GOT3 (cell line): ENCODE measurements at regions not wholly inside any gene's neighbourhood (a gene's known extent, or its start where the extent isn't known, plus 50 kb on each side); places are given as distances from the start of the nearest gene placed in this dataset.
"Not testable (repeated sequence)": the region's sequence is repeated elsewhere in the genome, so short reads cannot be mapped to it uniquely, and the experiment has no call there.

ENCODE experiments used
- DNase-seq: peaks from one replicate; lab custom pipeline; 2025; ENCODE audit warnings: mixed read lengths; lab: John Stamatoyannopoulos, UW

DNA sequence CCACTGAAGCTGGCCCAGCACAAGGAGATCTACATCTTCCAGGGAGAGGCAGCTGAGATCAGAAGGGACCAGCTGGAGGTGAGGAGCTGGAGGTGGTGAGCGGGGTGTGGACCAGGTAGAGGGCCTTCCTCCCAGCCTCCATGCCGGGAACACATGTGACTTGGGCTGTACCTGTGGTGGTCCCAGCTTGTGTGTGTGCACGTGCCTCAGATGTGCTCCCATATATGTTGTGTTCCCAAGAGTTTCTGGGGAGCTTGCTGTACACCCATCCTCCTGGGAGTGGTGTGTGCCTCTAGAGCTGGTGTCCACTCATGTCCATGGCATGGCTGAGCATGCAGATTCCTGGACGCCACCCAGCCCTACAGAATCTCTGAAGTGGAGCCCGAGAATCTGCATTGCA lies 183.7 kb upstream of the AKAP13 start:
- DNase-seq = not testable (repeated sequence)

DNA sequence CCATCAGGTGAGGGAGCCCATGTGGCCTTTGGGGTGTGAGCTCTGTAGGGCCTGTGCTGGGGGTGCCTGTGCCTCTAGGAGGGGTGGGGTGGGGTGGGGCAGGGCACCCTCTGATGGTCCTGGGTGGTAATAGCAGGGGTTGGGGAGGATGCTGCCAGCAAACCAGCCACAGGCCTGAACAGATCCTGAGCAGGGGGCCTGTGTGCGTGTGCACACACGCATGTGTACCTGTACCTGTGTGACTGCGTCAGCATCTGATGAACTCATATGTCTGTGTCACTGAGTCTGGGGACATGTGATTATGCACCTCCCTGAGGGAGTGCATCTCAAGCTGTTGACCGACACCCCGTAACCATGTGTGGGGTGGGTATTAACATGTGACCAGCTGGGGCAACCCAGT lies 182.8 kb upstream of the AKAP13 start:
- DNase-seq = not testable (repeated sequence)

DNA sequence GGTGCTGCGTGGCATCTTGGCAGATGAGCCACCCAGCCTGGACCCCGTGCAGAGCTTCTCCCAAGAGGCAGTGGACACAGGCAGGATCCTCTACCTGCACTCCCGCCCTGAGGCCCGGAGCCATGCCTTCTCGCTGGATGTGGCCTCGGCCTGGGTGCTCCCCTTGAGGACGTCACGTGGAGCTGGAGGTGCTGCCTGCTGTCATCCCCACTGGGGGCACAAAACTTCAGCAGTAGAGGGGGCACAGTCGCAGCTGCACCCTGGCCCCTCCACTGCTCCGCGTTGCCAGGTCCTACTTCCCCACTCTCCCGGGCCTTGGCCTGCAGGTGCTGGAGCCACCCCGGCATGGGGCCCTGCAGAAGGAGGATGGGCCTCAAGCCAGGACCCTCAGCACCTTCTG lies 182.0 kb upstream of the AKAP13 start:
- not testable (repeated sequence) for DNase-seq

DNA sequence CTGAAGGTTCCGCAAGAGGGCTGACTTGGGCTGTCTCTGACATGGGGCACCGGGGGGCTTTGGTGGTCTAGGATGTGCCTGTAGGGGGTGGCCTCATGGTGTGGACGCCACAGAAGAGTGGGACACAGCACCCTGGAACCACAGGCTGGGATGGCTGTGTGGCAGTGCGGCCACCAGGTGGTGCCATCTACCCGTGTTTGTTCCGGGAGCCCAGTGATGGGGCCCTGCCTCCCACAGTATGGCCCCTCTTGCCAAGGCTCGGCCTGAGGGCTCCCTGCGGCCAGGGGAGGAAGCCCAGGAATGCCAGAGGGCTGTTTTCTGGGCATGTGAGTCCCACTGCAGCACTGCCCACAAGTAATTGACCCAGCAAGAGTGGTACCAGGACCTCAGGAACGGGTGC lies 180.2 kb upstream of the AKAP13 start:
- not testable (repeated sequence) for DNase-seq

DNA sequence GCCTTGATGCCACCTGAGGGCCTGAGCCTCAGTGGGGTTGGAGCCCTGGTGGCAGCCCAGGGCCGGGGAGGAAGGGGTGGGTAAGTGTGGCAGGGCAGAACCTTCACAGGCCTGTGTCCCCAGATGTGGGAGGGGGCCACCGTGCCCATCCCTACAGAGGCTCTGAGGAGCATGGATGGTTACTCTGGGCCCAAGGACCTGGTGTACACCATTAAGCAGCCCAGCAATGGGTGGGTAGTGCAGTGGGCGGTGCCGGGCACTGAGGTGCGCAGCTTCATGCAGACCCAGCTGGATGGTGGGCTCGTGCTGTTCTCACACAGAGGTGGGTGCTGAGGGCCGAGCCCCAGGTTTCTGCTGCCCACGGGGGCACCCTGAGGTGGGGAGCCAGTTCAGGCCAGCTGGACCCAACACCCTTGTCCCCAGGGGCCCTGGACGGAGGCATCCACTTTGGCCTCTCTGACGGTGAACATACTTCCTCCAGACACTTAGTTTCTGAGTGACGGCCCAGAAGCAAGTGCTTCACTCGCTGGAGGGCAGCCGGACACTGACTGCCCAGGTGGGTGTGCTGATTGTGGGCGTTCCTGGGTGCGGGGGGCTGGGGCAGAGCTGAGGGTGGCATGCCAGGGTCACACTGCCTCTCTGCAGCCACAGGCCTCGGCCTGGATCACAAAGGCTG lies 179.1 kb upstream of the AKAP13 start:
- not testable (repeated sequence) for DNase-seq

DNA sequence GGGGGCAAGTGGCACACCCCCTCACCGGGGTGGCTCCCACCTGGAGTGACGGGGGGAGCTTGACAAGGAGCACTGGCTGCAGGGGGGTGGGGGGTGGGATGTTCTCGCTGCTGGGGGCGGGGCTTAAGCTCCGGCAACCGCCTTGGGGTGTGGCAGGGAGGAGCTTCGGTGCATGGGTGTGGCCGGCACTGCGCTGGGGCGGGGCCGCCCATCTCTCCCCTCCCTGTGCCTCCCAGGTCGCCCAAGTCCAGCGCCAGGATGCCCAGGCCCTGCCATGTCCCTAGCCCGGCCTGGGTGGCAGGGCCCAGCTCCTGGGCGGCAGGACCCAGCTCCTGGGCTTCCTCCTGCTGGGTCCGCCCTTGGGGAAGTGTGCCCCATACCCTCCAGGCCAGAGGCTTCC lies 175.9 kb upstream of the AKAP13 start:
- not testable (repeated sequence) for DNase-seq

DNA sequence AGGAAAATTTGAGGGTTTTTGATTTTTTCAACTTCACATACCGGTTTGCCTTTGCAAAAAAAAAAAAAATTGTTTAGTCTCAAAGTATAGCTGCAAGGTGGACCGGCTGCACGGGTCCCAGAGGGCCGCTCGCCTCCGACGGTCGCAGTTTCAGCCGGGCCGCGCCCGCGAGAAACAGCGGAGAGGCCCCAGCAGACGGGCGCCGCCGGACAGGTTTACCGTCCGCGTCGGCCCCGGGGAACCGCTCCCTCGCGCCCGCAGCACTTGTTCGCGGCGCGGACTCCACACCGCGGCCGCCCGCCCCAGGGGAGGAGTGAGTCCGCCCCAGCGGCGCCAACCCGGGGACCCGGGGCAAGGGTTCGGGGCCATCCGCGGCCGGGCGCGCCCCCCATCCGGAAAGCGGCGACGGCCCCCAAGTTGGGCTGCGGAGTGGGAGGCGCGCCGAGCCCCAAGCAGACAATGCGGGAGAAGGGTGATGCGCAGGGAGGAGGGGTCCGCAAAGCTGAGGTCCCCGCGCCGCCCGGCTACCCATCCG lies 146.5 kb upstream of the AKAP13 start:
- DNase-seq = not testable (repeated sequence)

DNA sequence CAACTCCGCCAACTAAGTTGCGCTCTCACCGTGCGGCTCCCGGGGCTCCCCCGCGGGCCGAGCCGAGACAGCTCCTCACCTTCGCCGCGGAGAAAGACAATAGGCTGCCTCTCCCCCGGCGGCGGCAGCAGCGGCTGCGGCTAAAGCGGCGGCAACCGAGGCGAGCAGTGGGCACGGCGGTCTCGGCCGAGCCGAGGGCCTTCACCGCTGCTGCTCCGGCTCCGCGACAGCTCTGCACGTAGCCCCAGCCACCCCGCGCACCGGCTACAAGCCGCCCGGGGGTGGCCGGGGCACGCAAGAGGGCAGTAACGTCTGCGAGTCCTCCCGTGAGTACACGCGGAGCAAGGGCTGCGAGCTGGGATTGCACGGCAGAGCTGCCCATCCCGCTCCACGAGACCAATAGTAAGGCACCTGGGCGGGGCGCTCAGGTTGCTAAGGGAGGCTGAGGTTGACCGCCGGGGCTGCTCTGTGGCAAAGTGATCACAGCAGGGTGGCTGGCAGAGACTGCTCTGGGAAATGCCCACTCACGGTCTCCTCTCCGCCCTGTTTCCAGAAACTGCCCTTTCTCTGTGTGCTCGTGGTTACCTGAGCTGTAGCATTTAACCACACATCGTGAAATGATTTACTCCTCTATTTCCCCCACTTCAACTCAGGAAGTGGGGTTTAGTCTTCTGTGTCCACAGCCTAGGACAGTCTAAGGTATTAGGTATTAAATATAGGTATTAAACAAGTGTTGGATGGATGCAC lies 145.8 kb upstream of the AKAP13 start:
- not testable (repeated sequence) for DNase-seq

DNA sequence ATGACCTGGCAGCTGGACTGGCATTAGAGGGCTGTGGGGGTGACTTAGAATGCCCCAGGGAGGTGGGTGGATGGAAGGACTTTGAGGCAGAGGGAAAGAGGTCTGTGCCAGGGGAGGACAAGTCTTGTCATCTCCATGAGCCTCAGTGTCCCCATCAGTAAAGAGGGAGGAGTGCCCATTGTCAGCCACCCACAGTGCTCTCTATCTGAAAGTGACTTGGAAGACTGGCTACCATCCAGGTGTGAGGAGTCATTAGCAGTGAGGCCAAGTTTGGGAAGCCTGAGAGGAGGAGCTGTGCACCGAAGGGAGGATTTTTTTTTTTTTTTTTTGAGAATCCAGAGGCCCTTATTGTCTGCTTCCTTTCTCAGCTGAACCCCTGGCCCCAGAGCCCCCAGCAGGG lies 136.3 kb upstream of the AKAP13 start:
- not testable (repeated sequence) for DNase-seq

DNA sequence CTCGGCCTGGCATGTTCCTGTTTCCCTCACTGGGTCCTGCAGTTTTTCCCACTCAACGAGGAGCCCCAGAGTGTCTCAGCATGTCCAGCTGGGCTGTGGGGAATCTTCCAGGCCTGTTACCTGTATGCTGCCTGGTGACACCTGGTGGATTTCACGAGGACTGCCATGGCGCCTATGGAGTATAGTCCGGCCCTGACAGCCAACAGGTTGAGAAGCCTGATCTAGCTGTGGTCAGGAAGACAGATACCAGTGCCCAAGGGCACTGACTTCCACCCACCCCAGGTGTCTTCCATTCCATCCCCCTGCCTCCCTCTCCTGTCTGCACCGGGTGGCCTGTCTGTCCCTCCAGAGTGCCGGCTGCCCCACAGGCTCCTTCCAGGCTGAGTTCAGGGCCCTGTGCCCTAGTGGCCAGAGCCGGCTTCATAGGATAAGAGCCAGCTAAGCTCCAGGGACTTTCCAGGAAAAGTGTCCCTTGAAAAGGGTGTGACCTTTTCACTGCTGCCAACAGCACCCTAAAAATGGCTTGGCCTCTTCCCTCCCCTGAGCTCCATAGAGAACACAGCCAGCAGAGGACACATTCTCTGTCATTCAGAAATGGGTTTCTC lies 129.4 kb upstream of the AKAP13 start:
- not testable (repeated sequence) for DNase-seq

DNA sequence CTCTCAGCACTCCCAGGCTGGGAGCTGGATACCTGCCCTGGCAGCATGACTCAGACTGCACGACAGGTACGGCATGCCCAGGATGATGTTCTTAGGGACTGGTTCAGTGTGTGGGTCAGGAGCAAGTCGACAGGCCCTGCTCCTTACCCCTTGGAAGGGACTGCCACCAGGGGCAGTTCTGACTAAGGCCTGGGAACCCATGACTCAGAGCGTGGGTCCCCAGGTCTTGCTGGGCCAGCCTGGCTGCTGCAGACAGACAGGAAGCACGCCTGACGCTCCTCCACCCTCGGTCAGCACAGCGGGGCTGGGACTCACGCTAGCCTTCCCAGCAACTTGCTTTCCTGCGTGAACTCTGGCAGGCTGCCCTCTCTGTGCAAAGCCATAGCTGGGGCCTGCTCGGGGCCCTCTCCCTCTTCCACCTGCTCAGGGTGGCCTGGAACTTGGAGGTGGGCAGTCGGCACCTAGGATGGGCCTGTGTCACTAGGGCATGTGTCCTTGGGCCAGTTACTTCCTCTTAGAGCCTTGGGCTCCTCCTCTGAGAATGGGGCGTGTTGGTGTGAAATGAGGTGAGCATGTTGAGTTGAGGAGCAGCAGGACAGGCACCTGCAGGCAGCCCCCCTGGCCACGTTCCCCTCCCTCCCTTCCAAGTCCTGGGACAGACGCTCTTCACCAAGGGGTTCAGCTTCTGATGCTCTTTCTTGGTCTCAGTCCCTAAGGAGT lies 127.0 kb upstream of the AKAP13 start:
- not testable (repeated sequence) for DNase-seq

DNA sequence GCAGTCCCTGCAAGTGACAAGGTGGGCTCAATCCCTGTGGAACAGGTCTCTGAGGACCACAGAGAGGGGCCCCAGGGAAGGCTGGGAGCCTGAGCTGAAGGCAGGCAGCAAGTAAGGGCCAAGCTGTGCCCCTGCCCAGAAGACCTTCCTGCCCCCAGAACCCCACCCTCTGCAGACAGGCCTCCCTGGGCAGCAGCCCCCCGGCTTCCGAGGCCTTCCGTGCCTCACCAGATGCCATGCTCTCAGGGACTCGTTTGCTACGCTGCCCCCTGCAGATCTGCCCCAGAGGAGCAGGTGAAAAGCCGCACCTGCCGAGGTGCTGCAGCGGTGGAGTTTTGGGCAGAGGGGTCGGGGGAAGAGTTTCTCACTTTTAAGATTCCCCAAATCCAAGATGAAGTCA lies 125.4 kb upstream of the AKAP13 start:
- not testable (repeated sequence) for DNase-seq

DNA sequence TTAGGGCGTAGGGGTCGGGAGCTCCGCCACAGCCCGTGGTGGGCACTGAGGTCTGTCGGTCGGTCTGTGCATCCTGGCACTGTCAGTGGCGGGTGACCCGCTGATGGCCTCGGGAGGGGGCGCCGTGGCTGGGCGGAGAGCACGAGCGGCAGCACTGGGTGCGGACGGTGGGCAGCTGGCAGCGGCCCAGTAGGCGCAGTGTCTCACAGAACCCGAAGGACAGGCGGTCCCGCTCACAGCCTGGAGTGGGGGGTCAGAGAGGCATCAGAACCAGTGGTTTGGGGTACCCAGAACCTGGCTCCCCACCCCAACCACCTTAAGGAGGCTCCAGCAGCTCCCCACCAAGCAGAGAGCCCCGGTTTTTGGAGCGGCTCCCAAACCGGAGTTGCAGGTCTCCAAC lies 124.9 kb upstream of the AKAP13 start:
- not testable (repeated sequence) for DNase-seq

DNA sequence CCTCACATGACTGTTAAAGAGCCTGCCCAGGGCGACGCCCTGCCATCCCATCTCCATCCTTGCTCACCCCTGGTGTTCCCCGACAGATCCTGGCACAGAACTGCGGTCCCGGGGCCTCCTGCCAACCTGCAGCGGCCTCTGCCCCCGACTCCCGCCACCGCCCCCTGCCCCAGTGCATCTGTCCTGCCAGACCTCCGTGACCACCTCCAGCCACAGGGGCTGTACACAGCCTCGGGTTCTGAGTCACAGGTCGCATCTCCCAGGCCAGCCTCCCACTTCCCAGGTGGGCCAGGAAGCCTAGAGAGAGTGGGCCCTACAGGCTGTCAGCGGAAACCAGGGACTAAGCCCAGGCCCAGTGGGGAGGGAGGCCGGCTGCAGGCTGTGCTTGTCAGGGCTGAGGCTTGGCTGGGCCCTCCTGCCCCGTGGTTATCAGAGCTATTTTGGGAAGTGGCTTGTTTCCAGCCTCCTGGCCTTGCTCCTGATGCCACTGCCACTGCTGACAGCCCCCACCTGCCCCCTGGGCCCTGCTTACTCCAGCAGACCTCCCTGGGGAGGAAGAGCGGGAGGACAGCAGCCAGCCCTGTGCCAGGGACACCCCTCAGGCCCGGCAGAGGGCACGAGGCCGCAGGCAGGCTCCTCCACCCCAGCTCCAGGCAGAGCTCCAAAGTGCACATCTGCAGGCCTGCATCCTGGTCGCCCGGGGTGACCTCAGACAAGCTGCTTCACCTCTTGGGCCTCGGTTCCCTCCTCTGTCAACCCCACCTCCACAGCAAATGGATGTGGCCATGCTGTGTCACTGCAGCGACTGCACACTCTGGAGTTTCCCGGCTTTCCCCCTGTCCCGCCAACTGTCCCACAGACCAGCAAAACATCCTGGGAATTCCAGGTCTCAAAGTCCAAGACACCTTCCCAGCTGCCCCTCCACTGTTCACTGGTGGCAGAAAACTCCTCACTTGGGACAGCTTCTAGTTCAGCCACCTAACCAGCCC lies 124.1 kb upstream of the AKAP13 start:
- not testable (repeated sequence) for DNase-seq

DNA sequence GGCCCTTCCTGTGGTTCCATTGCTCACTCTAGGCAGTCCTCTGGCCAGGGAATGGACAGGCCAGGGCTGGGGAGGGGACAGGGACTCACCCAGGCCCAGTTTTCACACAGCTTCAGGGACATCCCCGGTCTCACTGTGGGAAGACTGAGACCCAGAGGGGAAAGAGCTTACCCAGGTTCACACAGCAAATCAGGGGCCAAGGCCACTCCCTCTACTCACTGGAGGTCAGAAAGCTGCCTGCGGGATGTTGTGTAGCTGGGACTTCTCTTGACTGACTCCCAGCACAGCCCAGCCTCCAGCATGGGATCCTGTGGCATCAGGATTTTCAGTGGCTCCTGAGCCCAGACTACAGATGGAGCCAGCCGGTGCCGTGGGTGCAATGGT lies 122.3 kb upstream of the AKAP13 start:
- not testable (repeated sequence) for DNase-seq

DNA sequence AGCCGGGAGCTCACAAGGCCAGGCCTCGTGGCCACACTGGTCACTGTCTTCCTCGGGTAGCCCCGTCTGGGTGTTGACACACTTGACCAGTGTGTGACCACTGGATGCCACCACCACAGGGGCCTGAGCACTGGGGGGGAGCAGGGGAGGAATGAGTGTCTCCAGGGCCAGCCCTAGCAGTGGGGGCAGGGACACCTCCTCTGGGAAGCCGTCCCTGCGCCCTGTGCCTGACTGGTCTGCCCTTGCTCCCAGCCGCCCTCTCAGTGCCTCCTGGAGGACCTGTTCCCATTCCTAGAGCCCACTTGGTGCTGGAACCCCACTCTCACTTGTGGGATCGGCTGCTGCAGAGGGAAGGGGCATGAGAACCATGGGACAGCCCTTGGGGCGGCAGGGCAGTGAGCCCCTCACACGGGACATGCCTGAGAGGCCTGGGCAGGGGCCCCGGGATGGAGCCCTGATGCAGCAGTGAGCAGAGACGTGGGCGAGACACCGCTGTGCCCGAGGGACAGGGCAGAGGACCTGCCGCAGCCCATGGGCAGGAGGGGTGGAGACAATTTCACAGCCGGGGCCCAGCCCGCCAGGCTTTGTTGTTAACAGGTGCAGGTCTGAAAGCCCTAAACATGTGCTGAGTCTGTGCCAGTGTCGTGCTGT lies 121.7 kb upstream of the AKAP13 start:
- DNase-seq = not testable (repeated sequence)

DNA sequence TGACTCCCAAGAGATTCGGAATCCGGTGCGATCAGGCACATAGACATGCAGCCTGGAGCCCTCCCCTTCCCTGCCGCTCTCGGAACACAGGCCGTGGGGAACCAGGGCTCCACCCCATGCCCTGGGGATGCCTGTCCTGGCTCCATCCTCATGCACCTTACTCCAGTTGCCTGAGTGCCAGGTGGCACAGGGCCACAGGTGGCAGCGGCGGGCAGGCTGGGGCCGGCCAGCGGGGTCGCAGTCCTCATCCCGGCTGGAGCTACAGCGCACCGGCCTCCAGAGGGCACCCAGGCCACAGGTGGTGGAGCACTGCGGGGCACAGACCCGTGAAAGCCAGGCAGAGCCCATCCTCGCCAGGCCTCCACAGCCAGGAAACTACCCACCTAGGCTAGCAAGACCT lies 119.9 kb upstream of the AKAP13 start:
- not testable (repeated sequence) for DNase-seq

DNA sequence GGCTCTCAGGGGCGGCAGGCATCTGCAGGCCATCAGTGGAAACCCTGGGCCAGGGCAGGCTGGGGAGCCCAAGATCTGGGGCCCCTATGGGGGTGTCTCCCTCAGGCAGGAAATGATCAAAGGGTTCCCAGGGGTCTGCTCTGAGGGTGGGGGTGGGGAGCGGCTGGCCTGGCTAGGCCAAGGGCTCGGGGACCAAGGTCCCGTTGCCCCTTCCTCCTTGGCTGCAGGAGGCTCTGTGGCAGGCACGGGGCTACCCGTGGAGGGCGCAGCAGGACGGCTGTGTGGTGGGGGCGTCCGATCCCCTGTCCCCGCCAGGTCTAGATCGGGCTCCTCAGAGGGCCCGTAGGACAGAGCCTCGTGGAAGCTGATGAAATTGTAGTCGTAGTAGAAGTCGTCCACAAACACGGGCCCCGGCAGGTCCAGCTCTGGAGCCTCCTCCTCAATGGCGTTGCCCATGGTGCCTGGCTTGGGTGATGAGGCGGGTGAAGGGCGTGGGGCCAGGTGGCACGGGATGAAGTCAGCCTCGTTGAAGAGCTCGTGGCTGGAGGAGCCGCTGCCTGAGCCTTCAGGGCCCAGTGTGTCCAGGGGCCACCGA lies 117.8 kb upstream of the AKAP13 start:
- DNase-seq = not testable (repeated sequence)

DNA sequence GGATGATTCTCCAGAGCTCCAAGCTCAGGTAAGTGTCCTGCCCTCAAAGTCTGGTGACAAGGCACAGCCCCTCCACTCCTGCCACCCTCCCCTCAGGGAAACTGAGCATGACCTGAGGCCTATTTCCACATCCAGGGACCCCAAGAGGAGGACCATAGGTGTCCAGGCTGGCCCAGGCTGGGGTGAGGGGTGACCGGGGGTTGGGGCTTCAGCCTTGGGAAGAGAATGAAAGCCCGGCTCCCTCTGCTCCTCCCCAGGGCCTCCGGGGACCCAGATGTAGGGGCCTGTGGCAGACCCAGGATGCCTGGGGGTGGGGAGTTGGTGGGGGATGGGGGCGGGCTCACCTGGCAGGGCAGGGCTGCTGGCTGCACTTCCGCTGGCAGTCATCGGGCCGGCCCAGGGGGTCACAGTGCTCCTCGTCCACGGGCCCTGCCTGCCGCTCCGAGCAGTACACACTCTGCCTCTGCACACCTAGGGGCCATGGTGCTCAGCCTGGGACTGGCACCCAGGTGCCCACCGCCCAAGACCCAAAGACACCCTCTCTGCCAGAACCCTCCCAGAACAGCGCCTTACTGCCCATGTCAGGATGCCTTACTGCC lies 116.5 kb upstream of the AKAP13 start:
- not testable (repeated sequence) for DNase-seq
